ENCODE measurements at regions not wholly inside any gene's neighbourhood (a gene's known extent, or its start where the extent isn't known, plus 50 kb on each side); places are given as distances from the start of the nearest gene placed in this dataset.

DNA sequence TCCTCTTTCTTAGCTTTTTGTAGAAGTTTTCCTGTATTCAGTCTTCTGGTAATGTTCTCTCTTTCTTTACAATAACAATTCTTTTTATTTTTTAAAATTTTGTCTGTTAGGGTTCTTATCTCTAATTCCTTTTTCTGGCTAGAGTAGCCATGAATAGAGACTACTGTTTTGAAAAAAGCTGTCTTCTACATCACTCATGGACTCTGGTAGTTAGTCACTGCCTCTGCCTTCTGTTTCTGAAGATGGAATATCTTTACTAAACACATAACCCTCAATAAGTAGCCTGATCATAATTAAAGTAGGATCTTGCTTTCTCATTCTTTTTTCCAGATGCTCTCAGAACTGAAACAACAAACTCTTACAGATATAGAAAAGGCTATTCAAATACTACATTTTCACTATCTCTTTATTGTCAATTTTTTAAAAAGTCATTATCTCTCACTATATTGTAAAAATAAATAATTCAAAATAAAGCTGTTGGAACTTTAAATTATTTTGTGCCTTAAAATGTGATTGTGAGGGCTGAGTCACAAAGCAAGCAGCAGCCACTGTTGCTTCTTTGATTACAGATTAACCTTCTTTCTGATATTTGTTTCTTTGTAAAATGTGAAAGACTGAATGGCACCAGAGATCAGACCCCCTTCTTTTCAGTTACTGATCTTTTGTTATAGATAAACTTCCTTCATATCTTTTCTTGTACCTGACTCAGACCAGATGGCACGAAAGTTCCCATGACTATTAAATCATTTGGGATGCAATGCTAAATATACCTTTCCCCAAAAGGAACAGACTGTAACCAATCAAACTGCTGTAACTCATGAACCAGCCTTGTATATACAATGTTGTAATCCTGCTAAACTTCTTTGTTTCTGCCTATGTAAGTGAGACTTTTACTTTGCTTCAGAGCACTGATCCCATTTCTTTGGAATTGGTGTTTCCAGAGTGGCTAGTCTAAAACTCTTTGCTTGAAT, 1159.5 kb downstream of the IGSF11 start:
- DNase-seq, result no peak

GRCh38 chr3:117875887-117876286, 1158.8 kb downstream of the IGSF11 start:
- DNase-seq, result no peak

- no peak for DNase-seq
Measured at GRCh38 chr3:117880638-117881037, 1154.0 kb downstream of the IGSF11 start.

- no peak for DNase-seq
Measured at GRCh38 chr3:117881210-117881609, 1153.4 kb downstream of the IGSF11 start.

DNA sequence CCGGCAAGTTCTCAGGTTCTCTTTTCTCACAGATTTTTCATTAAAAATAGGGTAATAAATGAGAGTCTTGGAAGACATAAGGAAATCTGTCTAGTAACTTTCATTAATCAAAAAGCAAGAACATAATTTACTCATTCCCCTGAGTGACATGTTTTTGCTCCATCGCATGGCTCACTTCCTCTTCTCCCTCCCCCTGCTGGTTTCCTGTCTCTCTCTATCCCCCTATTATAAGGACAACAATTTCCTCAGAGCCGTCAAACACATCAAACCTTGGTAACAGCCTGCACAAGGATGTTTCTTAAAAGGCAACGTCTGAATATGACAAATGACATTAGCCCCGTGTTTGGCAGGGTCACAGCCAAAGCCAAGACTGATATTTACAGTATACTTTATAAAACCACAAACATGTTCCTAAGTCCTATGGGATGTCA, 1149.6 kb downstream of the IGSF11 start:
- DNase-seq, result peak in 1 of 2 experiments; percentile 39

- no peak for DNase-seq
Measured at GRCh38 chr3:117886147-117886546, 1148.5 kb downstream of the IGSF11 start.

GRCh38 chr3:117887031-117887430, 1147.6 kb downstream of the IGSF11 start:
- DNase-seq, result no peak

- no peak for DNase-seq
Measured at GRCh38 chr3:117887901-117888300, 1146.7 kb downstream of the IGSF11 start.

- DNase-seq, result no peak
Measured at GRCh38 chr3:117892431-117892841, 1142.2 kb downstream of the IGSF11 start.

DNA sequence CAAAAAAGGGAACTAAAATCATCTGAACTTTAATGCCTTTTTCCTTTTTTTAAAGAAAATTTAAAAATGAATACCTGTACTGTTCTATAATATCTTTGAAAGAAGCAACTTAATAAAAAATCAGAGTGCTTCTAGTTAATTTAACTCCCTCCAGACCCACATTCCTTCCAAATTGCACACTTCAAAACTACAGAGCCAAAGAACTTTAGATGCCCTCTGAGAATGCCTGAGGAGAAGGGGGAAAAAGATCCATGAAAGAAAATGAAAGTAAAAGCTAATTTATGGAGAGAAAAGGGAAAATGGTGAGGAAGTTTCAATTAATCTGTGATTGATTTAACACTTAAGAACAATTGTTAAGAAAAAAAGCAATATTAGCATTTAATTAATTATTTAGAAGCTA, 1141.6 kb downstream of the IGSF11 start:
- no peak for DNase-seq

DNA sequence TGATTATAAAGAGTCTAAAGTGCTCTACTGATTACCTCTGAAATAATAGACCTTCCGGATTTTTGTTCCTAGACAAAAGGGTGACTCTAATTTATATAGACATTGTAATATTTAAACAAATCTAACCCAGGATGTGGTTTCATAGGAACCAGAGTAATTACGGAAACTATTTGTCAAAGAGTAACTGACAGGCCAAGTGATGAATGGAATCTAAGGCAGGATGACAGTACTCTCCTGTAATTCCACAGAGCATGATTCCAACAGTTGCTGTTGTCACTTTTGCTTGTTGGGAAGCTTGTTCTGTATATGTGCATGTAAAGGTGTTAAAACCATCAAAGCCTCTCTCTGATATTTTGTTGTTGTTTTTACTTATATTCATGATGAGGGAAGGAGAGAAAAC, 1141.0 kb downstream of the IGSF11 start:
- DNase-seq, result peak; percentile 38 to 48

GRCh38 chr3:117898722-117899522, 1135.7 kb downstream of the IGSF11 start:
- no peak for DNase-seq

DNA sequence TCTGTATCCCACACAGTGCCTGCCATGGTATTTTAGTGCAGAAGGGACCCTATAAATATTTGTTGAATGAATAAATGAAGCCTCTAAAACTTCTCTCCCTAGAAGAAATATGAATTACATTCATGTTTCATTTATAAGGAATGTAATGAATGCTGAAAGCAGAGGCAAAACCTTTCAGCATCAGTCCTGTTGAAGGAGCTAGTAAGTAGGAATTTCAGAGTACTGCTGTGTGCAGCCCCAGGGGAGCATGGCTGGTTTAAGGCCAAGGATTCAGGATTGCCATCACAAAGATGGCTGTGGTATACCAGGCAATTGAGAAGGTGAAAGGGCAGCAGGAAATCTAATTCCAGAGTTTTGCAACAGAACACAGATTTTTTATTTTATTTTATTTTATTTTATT, 1131.4 kb downstream of the IGSF11 start:
- no peak for DNase-seq

DNA sequence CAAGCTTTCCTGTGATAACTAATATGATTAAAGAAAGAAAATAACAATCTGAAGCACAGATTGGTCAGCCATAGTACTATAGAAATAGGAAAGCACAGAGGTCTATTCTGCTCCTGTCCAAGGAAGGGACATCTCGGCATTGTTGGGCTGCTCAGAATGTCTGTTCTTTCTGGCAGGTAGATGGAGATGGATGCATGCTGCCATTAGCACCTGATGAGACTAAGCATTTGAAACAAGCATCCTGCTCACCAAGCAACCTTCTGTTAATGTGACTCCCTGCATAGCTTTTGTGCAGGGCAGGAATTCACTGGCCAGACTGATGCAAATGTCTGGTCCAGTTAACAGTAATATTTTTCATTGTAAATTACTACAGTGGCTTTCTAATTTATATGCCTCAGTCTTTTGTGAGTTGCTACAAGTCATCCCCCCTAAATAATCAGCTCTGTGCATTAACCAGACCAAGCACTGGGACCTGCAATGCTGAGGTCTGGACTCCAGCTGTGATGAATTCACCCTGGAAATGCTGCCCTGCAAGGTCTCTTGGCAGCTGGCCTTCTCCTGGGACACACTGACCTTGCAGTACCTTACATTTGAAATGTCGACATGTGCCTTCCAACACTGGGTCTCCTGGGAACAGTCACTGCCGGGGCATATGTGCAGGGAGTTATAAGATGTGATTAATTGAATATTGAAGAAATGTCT, 1123.7 kb downstream of the IGSF11 start:
- DNase-seq, result peak; percentile 16 to 46

DNA sequence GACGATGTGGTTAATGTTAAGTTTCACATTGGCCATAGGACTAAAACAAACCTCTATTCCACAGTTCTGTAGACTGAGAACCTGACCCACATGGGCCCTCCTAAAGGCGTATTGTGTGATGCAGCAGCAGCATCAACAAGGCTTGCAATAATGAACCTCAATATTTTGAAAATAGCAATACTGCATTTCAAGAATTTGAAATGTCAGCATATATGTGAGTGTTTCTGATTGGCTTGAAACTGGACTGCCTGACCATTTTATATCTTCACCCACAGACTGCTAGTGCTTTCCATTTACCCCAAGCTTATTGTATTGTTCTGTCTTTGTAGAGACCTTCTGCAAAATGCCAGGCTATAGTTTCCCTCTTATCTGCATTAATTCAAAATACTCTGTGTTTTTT, 1122.3 kb downstream of the IGSF11 start:
- no peak for DNase-seq

DNA sequence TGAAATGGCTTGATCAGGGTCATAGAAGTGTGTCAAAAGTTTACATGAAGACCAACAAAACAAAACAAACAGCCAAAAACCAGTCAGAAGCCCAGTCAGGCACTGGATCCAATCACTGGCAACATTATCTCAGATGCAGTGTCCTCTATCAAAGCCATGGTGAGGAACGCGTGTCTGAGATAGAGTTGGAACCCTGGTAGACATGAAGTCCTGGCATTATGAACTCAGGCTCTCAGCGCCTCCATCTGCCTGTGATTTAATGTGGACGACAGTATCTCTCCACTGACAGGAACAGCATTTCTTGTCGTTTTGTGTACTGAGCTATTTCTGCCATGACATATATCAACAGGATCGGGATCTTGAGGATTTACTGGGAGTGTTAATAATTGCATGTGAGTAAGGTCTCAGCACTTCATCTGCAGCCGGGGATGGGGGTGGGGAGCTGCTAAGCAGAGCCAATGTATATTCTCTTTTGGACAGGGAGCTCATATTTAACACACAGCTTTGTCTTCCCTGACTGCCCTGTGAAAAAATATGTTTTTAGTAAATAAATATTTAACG, 1120.0 kb downstream of the IGSF11 start:
- DNase-seq, result peak; percentile 41 to 57

GRCh38 chr3:117916839-117917238, 1117.8 kb downstream of the IGSF11 start:
- no peak for DNase-seq

DNA sequence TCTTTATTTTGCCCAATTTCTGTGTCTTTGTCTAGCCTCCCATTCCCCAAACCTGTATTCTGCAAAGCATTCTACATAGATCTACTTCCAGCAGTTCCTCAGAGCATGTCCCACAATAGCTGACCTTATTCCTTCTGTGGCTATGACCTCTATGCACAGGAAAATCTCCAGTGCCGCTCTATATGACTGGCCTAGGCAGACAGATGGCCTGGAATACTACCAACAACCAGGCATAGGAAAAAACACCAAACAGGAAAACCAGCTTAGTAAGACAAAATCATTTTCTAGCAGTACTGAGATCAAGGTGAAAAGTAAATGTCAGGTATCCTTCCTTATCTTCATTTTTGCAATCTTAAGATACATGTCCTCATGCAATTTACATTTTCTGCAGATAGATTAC, 1115.0 kb downstream of the IGSF11 start:
- no peak for DNase-seq

GRCh38 chr3:117920253-117920898, 1114.3 kb downstream of the IGSF11 start:
- DNase-seq, result no peak

DNA sequence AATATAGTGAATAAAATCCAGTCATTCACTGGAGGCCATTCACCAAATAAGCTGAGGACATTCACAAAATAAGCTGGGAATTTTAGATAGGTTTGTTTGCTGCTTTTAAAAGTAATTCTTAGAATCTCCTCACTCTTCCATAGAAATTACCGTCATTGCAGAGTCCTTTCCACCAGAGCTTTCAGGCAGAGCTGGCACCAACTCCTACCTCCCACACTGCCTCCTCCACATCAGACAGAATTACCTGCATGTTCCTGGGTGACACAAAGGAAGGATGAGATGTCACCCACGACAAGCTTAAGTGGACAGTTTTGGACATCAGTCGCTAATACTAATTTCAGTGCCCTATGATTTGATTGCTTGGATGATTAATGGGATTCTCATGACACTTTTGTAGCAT, 1113.2 kb downstream of the IGSF11 start:
- DNase-seq, result no peak

- no peak for DNase-seq
Measured at GRCh38 chr3:117922039-117922438, 1112.6 kb downstream of the IGSF11 start.

DNA sequence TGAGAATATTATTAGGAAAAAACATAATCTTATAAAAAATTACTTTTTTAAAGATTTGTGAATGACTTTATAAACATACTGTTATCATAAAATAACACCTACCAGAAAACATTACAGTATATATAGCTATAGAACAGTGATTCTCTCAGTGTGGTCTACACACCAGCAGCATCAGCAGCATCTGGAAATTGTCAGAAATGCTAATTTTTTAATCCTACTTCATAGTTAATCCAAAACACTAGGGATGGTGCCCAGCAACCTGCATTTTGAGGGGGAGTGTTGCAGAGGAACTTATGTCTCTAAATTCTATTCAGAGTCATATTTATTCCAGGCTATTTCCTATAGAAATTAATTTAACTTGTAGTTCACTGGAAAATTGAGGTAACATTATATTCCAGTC, 1107.8 kb downstream of the IGSF11 start:
- DNase-seq, result no peak
